Astrocyte of the spinal cord (primary cell): ENCODE measurements at regions not wholly inside any gene's neighbourhood (a gene's known extent, or its start where the extent isn't known, plus 50 kb on each side); places are given as distances from the start of the nearest gene placed in this dataset.

Experiments used
- DNase-seq: peaks from one replicate; pipeline ENCODE4 v3.0.0; 2011; ENCODE audit warnings: low read depth, low spot score
- H3K4me3 ChIP-seq: 2 replicates; pipeline ENCODE4 v1.5.1; 2011; ENCODE audit warnings: low read depth, mild to moderate bottlenecking, low read length, moderate library complexity
- CTCF ChIP-seq: IDR thresholded peaks from 2 replicates; pipeline ENCODE4 v1.5.1; 2012; ENCODE audit warnings: low read depth, mild to moderate bottlenecking, low read length, inconsistent platforms
- in situ Hi-C: cut with HindIII; loops from 2 replicates; pipeline ENCODE4 v1.10.0; 2017; ENCODE audit warnings: low sequenced_read_pairs

- no peak overlapping the region for H3K4me3 ChIP-seq
- in situ Hi-C loops = no loop called here
- DNase-seq = no peak
- no peak for TF ChIP-seq CTCF
Measured at GRCh38 chr10:65491799-65492198, 1434.0 kb upstream of the LRRTM3 start.

GRCh38 chr10:65496541-65496940 is 1429.3 kb upstream of the LRRTM3 start:
- TF ChIP-seq CTCF = no peak
- no peak for DNase-seq
- in situ Hi-C loops = no loop called here

GRCh38 chr10:65497837-65498236 is 1428.0 kb upstream of the LRRTM3 start:
- H3K4me3 ChIP-seq = no peak overlapping the region
- in situ Hi-C loops = no loop called here
- no peak for DNase-seq
- TF ChIP-seq CTCF = no peak

More at GRCh38 chr10:65496541-65496940, 1429.3 kb upstream of the LRRTM3 start:
- H3K4me3 ChIP-seq = no peak overlapping the region

GRCh38 chr10:65500716-65501115 is 1425.1 kb upstream of the LRRTM3 start:
- no peak for TF ChIP-seq CTCF
- in situ Hi-C loops = no loop called here
- no peak overlapping the region for H3K4me3 ChIP-seq
- no peak for DNase-seq

- H3K4me3 ChIP-seq = no peak overlapping the region
- DNase-seq = no peak
- in situ Hi-C loops = no loop called here
- TF ChIP-seq CTCF = no peak
Measured at GRCh38 chr10:65501259-65501658, 1424.6 kb upstream of the LRRTM3 start.

GRCh38 chr10:65518379-65518778 is 1407.5 kb upstream of the LRRTM3 start:
- in situ Hi-C loops = no loop called here
- DNase-seq = peak; percentile 73
- H3K4me3 ChIP-seq = no peak overlapping the region

More at GRCh38 chr10:65518379-65518778, 1407.5 kb upstream of the LRRTM3 start:
- TF ChIP-seq CTCF = no peak
